ENCODE measurements at regions not wholly inside any gene's neighbourhood (a gene's known extent, or its start where the extent isn't known, plus 50 kb on each side); places are given as distances from the start of the nearest gene placed in this dataset.

- Histone ChIP-seq H2BK20ac (ENCODE audit: low read depth, low read length, poor library complexity, severe bottlenecking) (no peak overlapping the region), H3K79me2 (ENCODE audit: insufficient read depth, low read length) (no peaks in the 10 kb centered on the region), H3K27ac (ENCODE audit: insufficient read length, low read depth, low read length) (no peak overlapping the region), H3T11ph (ENCODE audit: low read length) (no peak overlapping the region), H4K91ac (ENCODE audit: insufficient read length, low read depth, low read length) (no peak overlapping the region), H3K9me3 (ENCODE audit: control insufficient read depth, low read depth, low read length) (no peaks in the 10 kb centered on the region), H3K4me2 (ENCODE audit: insufficient read depth, insufficient read length, low read length) (no peak overlapping the region), H4K20me1 (ENCODE audit: control insufficient read depth, insufficient read depth, insufficient read length) (no peaks in the 10 kb centered on the region), H3K23me2 (ENCODE audit: insufficient read length, low read depth, low read length, poor library complexity, severe bottlenecking) (no peaks in the 10 kb centered on the region), H2BK120ac (ENCODE audit: low read depth, low read length, poor library complexity, severe bottlenecking) (no peak overlapping the region), H2BK12ac (ENCODE audit: insufficient read length, low read depth, low read length) (no peak overlapping the region), H3K14ac (ENCODE audit: insufficient read depth, low read length) (no peak overlapping the region), H3K4me1 (ENCODE audit: insufficient read depth, low read length) (no peaks in the 10 kb centered on the region), H3K9ac (ENCODE audit: extremely low read depth, insufficient read length, low read length) (no peak overlapping the region), H3K18ac (ENCODE audit: insufficient read length, low read depth, low read length) (no peak overlapping the region), H2AFZ (ENCODE audit: low read length) (no peak overlapping the region), H3K4ac (ENCODE audit: low read depth, low read length) (no peak overlapping the region), H3K27me3 (ENCODE audit: insufficient read depth, low read length) (no peaks in the 10 kb centered on the region), H3K56ac (ENCODE audit: insufficient read length, low read depth, low read length) (no peak overlapping the region), H4K5ac (ENCODE audit: insufficient read length, low read depth, low read length) (no peak overlapping the region), H4K8ac (replicated peaks; ENCODE audit: insufficient read length, low read depth, low read length) (no peak overlapping the region), H2BK5ac (ENCODE audit: insufficient read length, low read length) (no peak overlapping the region), H3K23ac (ENCODE audit: insufficient read length, low read depth, low read length) (no peak overlapping the region), H2BK15ac (ENCODE audit: low read depth, low read length) (no peak overlapping the region), H2AK5ac (ENCODE audit: insufficient read length, low read length) (no peak overlapping the region), H3K79me1 (ENCODE audit: insufficient read depth, low read depth, low read length, poor library complexity, severe bottlenecking) (no peaks in the 10 kb centered on the region)
- no CpG with 5 or more reads among the region's 7 CpGs for WGBS (ENCODE audit: extremely low coverage, insufficient read length, low lambda C conversion rate)
- TF ChIP-seq CTCF (conservative IDR thresholded peaks at IDR 0.05): no peak
- DNase-seq: no peak
- no peak overlapping the region for H3K27ac Mint-ChIP-seq
- no peak overlapping the region for H3K4me3 Mint-ChIP-seq
- no peaks in the 10 kb centered on the region for H3K27me3 Mint-ChIP-seq (ENCODE audit: low read depth)
- H3K4me1 Mint-ChIP-seq: peaks cover 11 to 18% of the 10 kb centered on the region in 2 experiments
- no peaks in the 10 kb centered on the region for H3K36me3 Mint-ChIP-seq (ENCODE audit: insufficient read depth in 1 of 3, low read depth in 3 of 3)
- H3K9me3 Mint-ChIP-seq: no peaks in the 10 kb centered on the region
Measured at GRCh38 chr4:41414412-41414779, 123.6 kb upstream of the LIMCH1 start.
